ENCODE measurements at regions not wholly inside any gene's neighbourhood (a gene's known extent, or its start where the extent isn't known, plus 50 kb on each side); places are given as distances from the start of the nearest gene placed in this dataset.

DNA sequence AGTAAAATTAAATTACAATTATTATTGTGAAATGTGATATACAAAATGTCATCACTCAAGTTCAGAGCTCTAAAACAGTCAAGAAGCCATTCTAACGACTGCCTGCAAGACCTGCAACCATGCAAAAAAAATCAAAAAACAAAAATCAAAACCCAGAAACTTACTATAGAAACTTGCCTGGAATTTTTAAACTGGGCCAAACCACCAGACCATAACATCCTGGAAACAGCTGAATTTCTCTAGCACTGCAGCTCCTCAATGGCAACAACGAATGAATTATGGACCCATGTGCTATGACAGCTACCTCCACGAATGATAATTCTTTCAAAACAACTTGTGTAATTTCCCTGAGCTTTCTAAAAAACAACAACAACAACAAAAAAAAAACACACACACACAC, 130.0 kb upstream of the KCNMB2 start:
- Mint-ChIP-seq H3K4me3 (no peak overlapping the region), H3K36me3 (ENCODE audit: low read depth) (no peaks in the 10 kb centered on the region), H3K9me3 (no peaks in the 10 kb centered on the region), H3K27ac (no peak overlapping the region), H3K27me3 (ENCODE audit: low read depth) (peaks cover 6% of the 10 kb centered on the region), H3K4me1 (ENCODE audit: low read depth) (no peaks in the 10 kb centered on the region)
- DNase-seq = no peak
- intact Hi-C loops (cut with micrococcal nuclease) = no loop called here
- CTCF ChIA-PET = interaction anchor here (1.1 kb wide), 1 partner anchor 17 kb away, joined by 3 read pairs; no protein-coding TSS in a partner anchor

DNA sequence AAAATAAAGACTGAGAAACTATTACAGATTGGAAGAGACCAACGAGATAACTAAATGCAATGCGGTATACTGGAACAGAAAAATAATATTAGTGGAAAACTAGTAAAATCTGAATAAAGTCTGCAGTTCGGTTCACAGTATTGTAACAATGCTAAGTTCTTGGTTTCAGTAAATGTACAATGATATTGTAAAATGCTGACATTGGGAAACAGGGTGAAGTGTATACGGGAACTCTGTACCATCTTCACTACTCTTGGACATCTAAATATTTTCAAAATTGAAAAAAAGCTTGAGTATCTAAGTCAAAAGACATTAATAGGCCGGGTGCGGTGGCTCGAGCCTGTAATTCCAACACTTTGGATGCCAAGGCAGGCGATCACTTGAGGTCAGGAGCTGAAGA, 120.9 kb upstream of the KCNMB2 start:
- Mint-ChIP-seq H3K4me1 (ENCODE audit: low read depth) (no peaks in the 10 kb centered on the region), H3K36me3 (ENCODE audit: low read depth) (no peaks in the 10 kb centered on the region)
- CTCF ChIA-PET = no interaction called here

DNA sequence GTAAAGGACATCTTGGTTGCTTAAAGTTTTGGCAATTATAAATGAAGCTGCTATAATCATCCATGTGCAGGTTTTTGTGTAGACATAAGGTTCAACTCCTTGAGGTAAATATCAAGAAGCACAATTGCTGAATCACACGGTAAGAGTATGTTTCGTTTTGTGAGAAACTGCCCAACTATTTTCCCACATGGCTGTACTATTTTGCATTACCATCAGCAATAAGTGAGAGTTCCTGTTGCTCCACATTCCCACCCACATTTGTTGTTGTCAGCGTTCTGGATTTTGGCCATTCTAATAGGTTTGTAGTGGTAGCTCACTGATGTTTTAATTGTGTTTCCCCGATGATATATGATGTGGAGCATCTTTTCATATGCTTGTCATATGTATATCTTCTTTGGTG, 118.5 kb upstream of the KCNMB2 start:
- no peaks in the 10 kb centered on the region for H3K36me3 Mint-ChIP-seq (ENCODE audit: low read depth)
- H3K27ac Mint-ChIP-seq = no peak overlapping the region
- H3K27me3 Mint-ChIP-seq (ENCODE audit: low read depth) = peaks cover 3% of the 10 kb centered on the region
- H3K4me1 Mint-ChIP-seq (ENCODE audit: low read depth) = no peaks in the 10 kb centered on the region
- no peak overlapping the region for H3K4me3 Mint-ChIP-seq
- DNase-seq = no peak
- CTCF ChIA-PET = no interaction called here
- no peaks in the 10 kb centered on the region for H3K9me3 Mint-ChIP-seq
- intact Hi-C loops (cut with micrococcal nuclease) = no loop called here

More for the DNA sequence above, 120.9 kb upstream of the KCNMB2 start:
- no peak for DNase-seq
- no peaks in the 10 kb centered on the region for H3K9me3 Mint-ChIP-seq
- H3K27ac Mint-ChIP-seq = no peak overlapping the region
- peaks cover 9% of the 10 kb centered on the region for H3K27me3 Mint-ChIP-seq (ENCODE audit: low read depth)
- intact Hi-C loops (cut with micrococcal nuclease) = no loop called here
- no peak overlapping the region for H3K4me3 Mint-ChIP-seq

DNA sequence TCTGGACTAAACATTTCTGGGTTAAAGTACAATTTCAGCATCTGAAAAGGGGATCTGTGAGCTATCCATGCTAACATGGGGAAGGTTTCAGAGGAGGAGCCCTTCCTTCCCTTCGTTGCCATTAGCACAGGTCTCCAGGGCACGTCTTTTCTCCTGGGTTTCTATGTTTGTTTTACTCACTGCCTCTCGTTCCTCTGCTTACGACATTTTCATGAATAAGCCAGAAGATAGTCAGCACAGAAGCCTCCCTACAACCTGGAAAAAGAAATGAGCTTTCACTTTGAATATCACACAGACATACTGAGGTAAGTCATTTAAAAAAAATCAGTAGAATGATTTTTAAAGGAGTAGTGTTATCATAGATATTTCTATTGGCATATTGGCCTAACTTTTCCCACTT, 117.2 kb upstream of the KCNMB2 start:
- DNase-seq = no peak
- no peaks in the 10 kb centered on the region for H3K4me1 Mint-ChIP-seq (ENCODE audit: low read depth)
- H3K9me3 Mint-ChIP-seq = no peaks in the 10 kb centered on the region
- H3K27ac Mint-ChIP-seq = no peak overlapping the region
- intact Hi-C loops (cut with micrococcal nuclease) = no loop called here
- H3K36me3 Mint-ChIP-seq (ENCODE audit: low read depth) = no peaks in the 10 kb centered on the region
- H3K27me3 Mint-ChIP-seq (ENCODE audit: low read depth) = peaks cover 2% of the 10 kb centered on the region
- H3K4me3 Mint-ChIP-seq = no peak overlapping the region
- CTCF ChIA-PET = interaction anchor here (0.6 to 0.7 kb wide), 2 partner anchors 18 to 1944 kb away, joined by 3 read pairs; no protein-coding TSS in a partner anchor

DNA sequence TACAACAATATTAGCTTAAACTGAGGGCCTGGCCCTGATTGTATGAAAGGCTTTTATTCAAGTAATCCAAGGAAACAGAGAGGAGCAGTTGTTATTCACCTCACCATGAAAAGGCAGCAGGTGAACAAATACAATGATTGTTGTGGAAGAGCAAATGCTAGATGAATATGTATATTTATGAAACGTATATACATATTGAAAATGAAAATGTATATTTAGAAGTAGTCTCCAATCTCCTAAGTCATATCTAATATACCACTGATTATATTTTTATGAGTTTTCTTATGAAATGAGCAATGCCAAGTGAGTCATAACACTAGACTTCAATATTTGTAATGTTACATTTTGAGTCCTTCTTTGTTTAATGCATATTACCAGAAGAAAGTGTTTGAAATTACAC, 116.2 kb upstream of the KCNMB2 start:
- Mint-ChIP-seq H3K27me3 (ENCODE audit: low read depth) (peaks cover 2% of the 10 kb centered on the region), H3K4me3 (no peak overlapping the region), H3K4me1 (ENCODE audit: low read depth) (no peaks in the 10 kb centered on the region), H3K36me3 (ENCODE audit: low read depth) (no peaks in the 10 kb centered on the region), H3K27ac (no peak overlapping the region), H3K9me3 (no peaks in the 10 kb centered on the region)
- intact Hi-C loops (cut with micrococcal nuclease) = loop anchor here (1.0 kb wide), 1 partner anchor 28 kb away; no protein-coding TSS in a partner anchor
- CTCF ChIA-PET = no interaction called here
- DNase-seq = no peak

DNA sequence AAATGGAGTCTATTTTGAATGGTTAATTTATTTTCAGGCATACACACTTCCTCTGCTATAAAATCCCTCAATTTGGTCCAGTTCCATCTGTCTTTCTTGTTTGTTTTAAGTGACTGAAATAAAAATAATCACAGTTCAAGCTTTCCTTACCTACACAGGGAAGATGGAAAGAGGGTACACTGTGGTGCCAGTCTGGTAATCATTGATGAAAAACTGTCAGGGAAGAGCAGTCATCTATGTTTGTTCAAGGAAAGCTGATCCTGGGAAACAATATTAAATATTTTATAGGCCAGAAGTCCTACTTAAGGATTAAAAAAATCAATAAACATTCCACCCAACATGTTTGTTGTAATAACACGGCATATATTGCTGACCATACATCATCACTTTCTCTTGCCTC, 115.2 kb upstream of the KCNMB2 start:
- no peak for DNase-seq
- CTCF ChIA-PET = no interaction called here
- H3K4me1 Mint-ChIP-seq (ENCODE audit: low read depth) = no peaks in the 10 kb centered on the region
- H3K4me3 Mint-ChIP-seq = no peak overlapping the region
- intact Hi-C loops (cut with micrococcal nuclease) = no loop called here
- H3K27me3 Mint-ChIP-seq (ENCODE audit: low read depth) = peaks cover 2% of the 10 kb centered on the region
- no peak overlapping the region for H3K27ac Mint-ChIP-seq
- no peaks in the 10 kb centered on the region for H3K36me3 Mint-ChIP-seq (ENCODE audit: low read depth)
- no peaks in the 10 kb centered on the region for H3K9me3 Mint-ChIP-seq

DNA sequence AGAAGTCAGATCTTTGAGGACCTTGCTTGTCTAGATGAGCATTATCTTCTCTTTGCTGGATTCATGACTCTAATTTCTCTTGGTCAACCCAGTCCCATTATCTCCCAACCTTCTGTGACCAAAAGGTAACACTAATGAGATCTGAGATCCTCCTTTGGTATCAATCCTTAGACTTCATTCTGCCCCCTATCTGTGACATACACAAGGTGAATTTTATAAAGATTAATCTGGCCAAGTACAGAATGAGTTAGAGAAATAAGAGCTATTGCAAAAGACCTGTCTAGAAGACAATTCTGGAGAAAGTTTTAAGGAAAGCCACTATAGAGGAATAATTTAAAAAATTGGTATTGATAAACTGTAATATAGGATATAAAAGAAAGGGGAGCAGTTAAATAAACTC, 113.8 kb upstream of the KCNMB2 start:
- Mint-ChIP-seq H3K27ac (no peak overlapping the region), H3K4me1 (ENCODE audit: low read depth) (no peaks in the 10 kb centered on the region), H3K27me3 (ENCODE audit: low read depth) (peaks cover 6% of the 10 kb centered on the region), H3K4me3 (no peak overlapping the region), H3K36me3 (ENCODE audit: low read depth) (no peaks in the 10 kb centered on the region), H3K9me3 (no peaks in the 10 kb centered on the region)
- DNase-seq = no peak
- CTCF ChIA-PET = interaction anchor here (0.7 to 1.5 kb wide), 2 partner anchors 11 to 15 kb away, joined by 3 to 5 read pairs; no protein-coding TSS in a partner anchor
- intact Hi-C loops (cut with micrococcal nuclease) = no loop called here

DNA sequence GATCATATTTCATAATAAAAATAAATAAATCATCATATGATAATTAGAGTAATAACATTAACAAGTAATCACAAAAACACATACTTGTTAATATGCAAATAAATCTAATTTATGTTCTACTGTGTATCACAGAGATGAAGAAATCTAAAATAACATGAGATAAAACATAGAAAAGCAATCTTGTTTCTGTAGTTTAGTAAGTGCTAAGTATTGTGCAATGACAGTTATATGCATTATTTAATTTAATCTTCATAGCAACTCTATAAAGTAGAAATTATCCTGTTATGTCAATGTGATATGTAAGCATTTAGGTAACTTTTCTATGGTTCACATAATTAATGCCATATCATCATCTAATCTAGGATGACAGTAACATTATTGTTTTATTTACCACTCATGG, 108.2 kb upstream of the KCNMB2 start:
- H3K27ac Mint-ChIP-seq = no peak overlapping the region
- DNase-seq = no peak
- no peak overlapping the region for H3K4me3 Mint-ChIP-seq
- H3K36me3 Mint-ChIP-seq (ENCODE audit: low read depth) = no peaks in the 10 kb centered on the region
- H3K9me3 Mint-ChIP-seq = no peaks in the 10 kb centered on the region
- peaks cover 6% of the 10 kb centered on the region for H3K27me3 Mint-ChIP-seq (ENCODE audit: low read depth)
- no peaks in the 10 kb centered on the region for H3K4me1 Mint-ChIP-seq (ENCODE audit: low read depth)
- CTCF ChIA-PET = interaction anchor here (0.8 kb wide), 1 partner anchor 13 kb away, joined by 6 read pairs; no protein-coding TSS in a partner anchor
- intact Hi-C loops (cut with micrococcal nuclease) = no loop called here

DNA sequence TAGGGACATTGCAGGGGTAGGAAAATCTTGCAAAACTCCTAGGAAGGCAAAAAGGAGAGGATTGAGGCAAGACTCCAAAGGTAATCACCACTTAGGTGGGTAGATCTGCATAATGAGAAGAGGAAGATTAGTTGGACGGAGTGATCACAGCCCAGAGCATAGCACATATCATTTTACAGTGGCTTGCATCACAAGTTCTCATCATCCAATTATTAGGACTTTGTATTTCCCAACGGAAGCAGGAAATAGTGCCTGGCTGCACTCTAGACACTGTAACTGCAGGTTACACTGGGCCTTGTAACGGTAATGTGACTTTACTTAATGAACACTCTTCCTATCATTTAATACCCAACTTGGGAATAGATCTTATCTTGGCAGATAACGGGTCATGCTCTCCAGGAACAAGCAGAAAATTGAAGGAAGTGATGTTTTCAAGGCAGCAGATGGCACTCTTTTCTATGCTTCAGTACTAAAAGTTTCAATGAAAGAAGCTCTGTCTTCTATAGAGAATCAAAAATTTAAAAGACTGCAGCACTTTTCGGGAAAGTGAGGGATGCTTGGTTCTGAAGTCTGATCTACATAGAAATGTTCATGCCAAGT, 101.9 kb upstream of the KCNMB2 start:
- DNase-seq = no peak
- intact Hi-C loops (cut with micrococcal nuclease) = loop anchor here (10.0 kb wide), 1 partner anchor 670 kb away; no protein-coding TSS in a partner anchor
- H3K4me3 Mint-ChIP-seq = no peak overlapping the region
- CTCF ChIA-PET = interaction anchor here (0.9 to 1.3 kb wide), 3 partner anchors 11 to 533 kb away, joined by 3 read pairs; no protein-coding TSS in a partner anchor
- no peaks in the 10 kb centered on the region for H3K4me1 Mint-ChIP-seq (ENCODE audit: low read depth)
- no peaks in the 10 kb centered on the region for H3K27me3 Mint-ChIP-seq (ENCODE audit: low read depth)
- no peaks in the 10 kb centered on the region for H3K9me3 Mint-ChIP-seq
- no peak overlapping the region for H3K27ac Mint-ChIP-seq
- H3K36me3 Mint-ChIP-seq (ENCODE audit: low read depth) = no peaks in the 10 kb centered on the region

DNA sequence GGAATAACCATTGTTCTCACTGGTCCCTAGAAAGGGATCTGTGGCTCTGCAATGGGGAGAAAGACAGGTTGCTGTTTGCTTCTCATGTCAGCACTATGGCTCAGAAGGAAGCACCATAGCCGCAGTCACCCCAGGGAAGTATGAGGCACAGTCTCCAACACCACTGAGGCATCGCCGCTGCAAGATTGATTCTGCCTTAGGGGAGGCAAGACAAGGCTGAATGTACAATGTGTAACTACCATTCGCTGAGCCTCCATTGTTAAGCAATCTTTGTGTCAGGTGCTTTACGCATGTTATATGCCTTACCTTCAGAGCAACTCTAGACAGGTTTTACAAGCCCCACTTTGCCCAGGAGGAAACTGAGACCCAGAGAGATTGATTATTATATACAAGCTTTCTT, 100.7 kb upstream of the KCNMB2 start:
- no peaks in the 10 kb centered on the region for H3K4me1 Mint-ChIP-seq (ENCODE audit: low read depth)
- intact Hi-C loops (cut with micrococcal nuclease) = loop anchor here (10.0 kb wide), 1 partner anchor 669 kb away; no protein-coding TSS in a partner anchor
- H3K9me3 Mint-ChIP-seq = no peaks in the 10 kb centered on the region
- H3K27ac Mint-ChIP-seq = no peak overlapping the region
- H3K36me3 Mint-ChIP-seq (ENCODE audit: low read depth) = no peaks in the 10 kb centered on the region
- no peak overlapping the region for H3K4me3 Mint-ChIP-seq
- no peak for DNase-seq
- CTCF ChIA-PET = interaction anchor here (0.6 to 1.7 kb wide), 4 partner anchors 10 to 1132 kb away, joined by 3 to 5 read pairs (median 3); no protein-coding TSS in a partner anchor
- no peaks in the 10 kb centered on the region for H3K27me3 Mint-ChIP-seq (ENCODE audit: low read depth)

DNA sequence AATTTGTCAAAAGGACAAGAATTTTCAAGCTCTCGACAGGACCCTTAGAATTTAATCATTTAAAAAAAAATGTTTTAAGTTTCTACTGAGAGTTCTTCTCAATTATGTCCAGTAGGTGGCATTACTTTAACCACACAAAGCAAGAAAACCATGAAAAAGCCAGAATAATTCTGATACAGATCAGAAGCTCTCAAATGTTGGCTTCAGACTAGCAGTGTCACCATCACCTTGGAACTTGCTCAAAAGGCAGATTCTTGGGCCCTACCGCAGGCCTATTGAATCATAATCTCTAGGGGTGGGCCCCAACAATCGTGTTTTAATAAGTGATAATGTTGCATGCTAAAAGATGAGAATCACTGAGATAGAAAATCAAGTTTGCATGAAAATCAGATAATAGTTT, 99.5 kb upstream of the KCNMB2 start:
- H3K27ac Mint-ChIP-seq = no peak overlapping the region
- no peaks in the 10 kb centered on the region for H3K27me3 Mint-ChIP-seq (ENCODE audit: low read depth)
- H3K4me1 Mint-ChIP-seq (ENCODE audit: low read depth) = no peaks in the 10 kb centered on the region
- intact Hi-C loops (cut with micrococcal nuclease) = loop anchor here (1.0 to 10.0 kb wide), 4 partner anchors 530 to 1122 kb away; no protein-coding TSS in a partner anchor
- H3K9me3 Mint-ChIP-seq = no peaks in the 10 kb centered on the region
- no peaks in the 10 kb centered on the region for H3K36me3 Mint-ChIP-seq (ENCODE audit: low read depth)
- H3K4me3 Mint-ChIP-seq = no peak overlapping the region
- DNase-seq = no peak
- CTCF ChIA-PET = interaction anchor here (1.0 to 1.7 kb wide), 7 partner anchors 9 to 1125 kb away, joined by 3 to 5 read pairs (median 3); no protein-coding TSS in a partner anchor

DNA sequence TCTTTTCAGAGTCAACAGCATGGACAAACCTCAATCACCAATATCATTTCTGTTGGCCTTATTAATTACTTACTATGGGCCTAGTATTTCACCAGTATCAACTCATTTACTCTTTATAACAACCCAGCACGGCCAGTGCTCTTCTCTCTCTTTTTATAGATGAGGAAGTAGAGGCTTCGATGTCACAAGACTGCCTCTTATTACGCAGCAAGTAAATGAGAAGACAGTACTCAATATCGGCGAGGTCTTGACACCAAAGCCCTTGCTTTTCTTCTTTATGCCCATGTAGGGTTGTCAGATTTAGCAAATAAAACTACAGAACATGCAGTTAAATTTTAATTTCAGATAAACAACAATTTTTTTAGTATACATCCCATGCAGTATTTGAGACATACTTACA, 99.0 kb upstream of the KCNMB2 start:
- H3K27me3 Mint-ChIP-seq (ENCODE audit: low read depth) = no peaks in the 10 kb centered on the region
- intact Hi-C loops (cut with micrococcal nuclease) = loop anchor here (2.0 to 10.0 kb wide), 2 partner anchors 668 to 1122 kb away; no protein-coding TSS in a partner anchor
- CTCF ChIA-PET = interaction anchor here (0.5 to 1.7 kb wide), 7 partner anchors 9 to 1769 kb away, joined by 3 to 5 read pairs (median 3); no protein-coding TSS in a partner anchor
- no peak overlapping the region for H3K27ac Mint-ChIP-seq
- DNase-seq = no peak
- no peaks in the 10 kb centered on the region for H3K4me1 Mint-ChIP-seq (ENCODE audit: low read depth)
- H3K4me3 Mint-ChIP-seq = no peak overlapping the region
- H3K36me3 Mint-ChIP-seq (ENCODE audit: low read depth) = no peaks in the 10 kb centered on the region
- no peaks in the 10 kb centered on the region for H3K9me3 Mint-ChIP-seq

DNA sequence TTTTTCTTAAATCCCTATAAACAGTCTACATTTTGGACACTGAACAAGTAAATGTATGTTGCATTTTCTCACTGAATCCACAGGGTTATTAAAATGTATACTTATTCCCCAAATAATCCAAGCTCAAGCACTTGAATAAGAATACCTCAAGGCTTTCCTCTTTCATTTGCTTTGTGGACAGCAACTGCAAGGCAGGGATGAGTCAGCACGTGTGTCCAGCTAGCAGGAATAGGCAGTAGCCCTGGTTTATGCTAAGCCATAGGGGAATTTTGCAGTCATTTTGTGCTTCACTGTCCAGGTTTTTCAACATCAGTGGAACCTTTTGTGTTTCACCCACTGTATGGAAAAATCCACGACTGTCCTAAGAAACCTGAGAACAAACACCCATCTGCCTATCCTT, 96.7 kb upstream of the KCNMB2 start:
- H3K27ac Mint-ChIP-seq = no peak overlapping the region
- H3K9me3 Mint-ChIP-seq = no peaks in the 10 kb centered on the region
- DNase-seq = no peak
- no peaks in the 10 kb centered on the region for H3K4me1 Mint-ChIP-seq (ENCODE audit: low read depth)
- H3K27me3 Mint-ChIP-seq (ENCODE audit: low read depth) = no peaks in the 10 kb centered on the region
- CTCF ChIA-PET = no interaction called here
- no peaks in the 10 kb centered on the region for H3K36me3 Mint-ChIP-seq (ENCODE audit: low read depth)
- no peak overlapping the region for H3K4me3 Mint-ChIP-seq
- intact Hi-C loops (cut with micrococcal nuclease) = loop anchor here (10.0 kb wide), 1 partner anchor 665 kb away; no protein-coding TSS in a partner anchor
